Heart right ventricle (tissue), 16 donors: ENCODE measurements at regions not wholly inside any gene's neighbourhood (a gene's known extent, or its start where the extent isn't known, plus 50 kb on each side); places are given as distances from the start of the nearest gene placed in this dataset.

Experiments
- ATAC-seq, 8 donors: fragments of 200-7000 bp; cut with Tn5 transposase; one replicate each; pipeline ENCODE4 v1.9.1; 2020; ENCODE audit warnings: mild to moderate bottlenecking in 8 of 8, moderate library complexity in 8 of 8, moderate number of reproducible peaks in 1 of 8
- DNase-seq, 2 donors: peaks; one replicate each; pipeline ENCODE4 v3.0.0-alpha.2; 2020
- H3K27ac ChIP-seq, 10 donors: fragments of 200-600 bp; sonication (generic) in 2 of 10; one replicate each; pipeline versions ENCODE4 v1.5.0 to v1.8.0; 2020 to 2022; ENCODE audit warnings: mild to moderate bottlenecking in 3 of 10
- H3K27me3 ChIP-seq, 7 donors: fragments of 200-600 bp; one replicate each; pipeline ENCODE4 v1.8.0; 2021 to 2022; ENCODE audit warnings: mild to moderate bottlenecking in 2 of 7
- H3K36me3 ChIP-seq, 9 donors: fragments of 200-600 bp; sonication (generic) in 1 of 9; one replicate each; pipeline versions ENCODE4 v1.5.0 to v1.8.0; 2020 to 2022; ENCODE audit warnings: mild to moderate bottlenecking in 2 of 9
- H3K4me1 ChIP-seq, 9 donors: fragments of 200-600 bp; sonication (generic) in 1 of 9; one replicate each; pipeline versions ENCODE4 v1.5.0 to v1.8.0; 2020 to 2022; ENCODE audit warnings: mild to moderate bottlenecking in 4 of 9
- H3K4me3 ChIP-seq, 10 donors: fragments of 200-600 bp; sonication (generic) in 2 of 10; one replicate each; pipeline versions ENCODE4 v1.5.0 to v1.8.0; 2020 to 2022; ENCODE audit warnings: mild to moderate bottlenecking in 7 of 10, moderate library complexity in 2 of 10
- H3K9me3 ChIP-seq, 11 donors: fragments of 200-600 bp in 10 of 11; sonication (generic) in 2 of 11; one replicate each; pipeline versions ENCODE4 v1.5.0 to v1.8.0; 2013 to 2022; ENCODE audit warnings: mild to moderate bottlenecking in 2 of 11, control low read depth in 1 of 11, moderate library complexity in 1 of 11
- CTCF ChIP-seq, 9 donors: fragments of 200-600 bp; sonication (generic) in 2 of 9; IDR thresholded peaks; one replicate each; pipeline versions ENCODE4 v1.5.0 to v1.8.0; 2021 to 2022; ENCODE audit warnings: antibody characterized with exemption in 9 of 9, mild to moderate bottlenecking in 5 of 9, moderate library complexity in 1 of 9
- WGBS, 2 donors: extraction: QIAGEN DNeasy Blood & Tissue Kit; methylation state at CpG; one replicate each; pipeline ENCODE4 v1.1.7; 2013; ENCODE audit warnings: inconsistent platforms in 1 of 2; 5-methylcytosine and 5-hydroxymethylcytosine counted together
- intact Hi-C, 10 donors: fragments of 100-400 bp; cut with DNase I; formaldehyde crosslinking; loops; one replicate each; pipeline versions ENCODE4 v1.11.1 to v1.14.2; 2022
- donor health status: Arrhythmogenic right ventricular cardiomyopathy.
- donor health status: ischemic (EF 13 %, LVEDD 7.1; RV severe dilation, severe dysfunction).
- donor health status: healthy with polysubstance abuse.
- donor health status: DM: no; HTN: yes; CAD: no.
- donor health status: DM: no; HTN: no; CAD: no.
- donor health status: ischemic (EF 25% LVEDD 6.9; RV normal size, moderate dysfunction).
- donor health status: ischemic (EF 25% LVEDD 5.7; RV mildly dilated, moderate dysfunction).
- donor health status: healthy.
- donor health status: DM: yes; HTN: yes; CAD: no.
- donor health status: Ischemic cardiomyopathy.
- donor health status: ischemic (EF 35%, LVEDD 5.7; RV mildly dilated, moderate dysfunction).
- donor health status: nonischemic (EF 11% LVEDD 7.7; RV severe dilation, severe dysfunction).
- donor health status: DM: yes; HTN: yes; CAD: no.
- donor health status: PGD.
- donor health status: ischemic (EF 29% LVEDD 5.4; RV normal size, mild dysfunction).
- donor health status: nonischemic (EF 23%, LVEDD 6.1; RV moderate dilation, normal function).

DNA sequence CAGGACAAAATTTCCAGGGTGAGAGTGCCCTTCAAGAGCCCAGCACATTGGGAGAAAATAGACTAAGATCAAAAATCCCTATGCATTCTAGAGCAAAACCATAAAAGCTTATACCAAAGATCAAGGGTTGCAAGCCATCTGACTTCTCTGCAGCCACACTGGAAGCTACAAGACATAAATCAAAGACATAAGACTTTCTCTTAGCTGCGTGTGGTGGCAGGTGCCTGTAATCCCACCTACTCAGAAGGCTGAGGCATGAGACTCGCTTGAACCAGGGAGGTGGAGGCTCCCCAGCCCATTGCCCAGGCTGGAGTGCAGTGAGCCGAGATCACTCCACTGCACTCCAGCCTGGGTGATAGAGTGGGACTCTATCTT, 91.9 kb upstream of the NXT1 start:
- intact Hi-C loops: loop anchor here in 1 of 10 donors (10.0 kb wide), 1 partner anchor 56 kb away; no protein-coding TSS in a partner anchor
- ATAC-seq: no peak
- H3K4me1 ChIP-seq: peaks cover 17 to 46% (median 30%) of the 10 kb centered on the region in 9 donors

GRCh38 chr20:23257848-23258746, 92.5 kb upstream of the NXT1 start:
- no peaks in the 10 kb centered on the region for H3K9me3 ChIP-seq
- H3K4me3 ChIP-seq: no peak overlapping the region
- no peaks in the 10 kb centered on the region for H3K36me3 ChIP-seq
- DNase-seq (peak in 1 of 2 donors; percentile 58), ATAC-seq (peak; percentile 82 to 91 (median 90))
- no peak for TF ChIP-seq CTCF (IDR thresholded peaks at IDR 0.05)
- H3K27ac ChIP-seq: peak overlapping the region; percentile 66 to 89 (median 80)
- peaks cover 0 to 13% (median 0%) of the 10 kb centered on the region in 7 donors for H3K27me3 ChIP-seq
- intact Hi-C loops: loop anchor here in 1 of 10 donors (10.0 kb wide), 1 partner anchor 57 kb away; no protein-coding TSS in a partner anchor
- whole genome bisulfite sequencing, 2 donors: 70 to 75% methylated on average over 8 of the region's 8 CpGs
- H3K4me1 ChIP-seq: peaks cover 17 to 46% (median 30%) of the 10 kb centered on the region in 9 donors

More for the DNA sequence above, 91.9 kb upstream of the NXT1 start:
- H3K27me3 ChIP-seq: peaks cover 0 to 13% (median 0%) of the 10 kb centered on the region in 7 donors
- no peaks in the 10 kb centered on the region for H3K36me3 ChIP-seq
- H3K27ac ChIP-seq: peak overlapping the region; percentile 62 to 89 (median 80)
- 85 to 90% methylated on average over 3 of the region's 3 CpGs for WGBS, 2 donors
- peaks cover 0 to 5% (median 0%) of the 10 kb centered on the region in 11 donors for H3K9me3 ChIP-seq
- no peak overlapping the region for H3K4me3 ChIP-seq
- no peak for DNase-seq
- no peak for TF ChIP-seq CTCF (IDR thresholded peaks at IDR 0.05)

DNA sequence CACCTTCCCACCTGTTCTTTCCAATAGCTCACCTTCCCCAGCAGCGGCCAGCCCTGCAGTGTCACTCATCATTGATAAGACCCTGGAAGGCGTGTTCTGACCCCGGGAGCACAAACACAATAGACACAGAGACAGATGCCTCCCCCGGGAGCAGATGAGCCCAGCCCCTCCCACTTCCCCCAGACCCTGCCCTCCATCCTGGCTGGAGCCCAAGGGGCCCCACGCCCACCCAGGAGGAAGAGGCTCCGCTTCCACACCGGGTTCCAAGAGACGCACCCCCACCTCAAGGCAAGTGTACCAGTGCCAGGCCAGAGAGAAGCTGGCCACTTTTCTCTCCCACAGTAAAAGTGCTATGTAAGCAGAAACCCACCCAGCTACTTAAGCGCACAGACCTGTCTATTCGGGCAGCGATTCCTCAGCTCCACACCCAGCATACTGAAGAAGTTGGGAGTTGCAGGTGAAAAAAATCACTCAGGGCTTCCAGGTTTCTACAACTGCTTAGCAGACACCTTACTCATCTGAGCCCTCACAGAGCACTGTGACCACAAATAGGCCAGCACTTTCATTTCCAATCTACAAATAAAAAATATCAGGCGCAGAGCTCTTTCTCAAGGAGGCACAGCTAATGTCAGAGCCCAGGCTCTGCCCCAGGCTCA, 93.4 kb upstream of the NXT1 start:
- no peak for TF ChIP-seq CTCF (IDR thresholded peaks at IDR 0.05)
- peak in 7 of 8 donors; percentile 7 to 64 (median 33) for ATAC-seq
- intact Hi-C loops: loop anchor here in 1 of 10 donors (10.0 kb wide), 1 partner anchor 58 kb away; no protein-coding TSS in a partner anchor

More for the DNA sequence above, 93.4 kb upstream of the NXT1 start:
- Histone ChIP-seq H3K4me3 (no peak overlapping the region), H3K27me3 (peaks cover 0 to 13% (median 0%) of the 10 kb centered on the region in 7 donors), H3K4me1 (peaks cover 17 to 46% (median 30%) of the 10 kb centered on the region in 9 donors), H3K36me3 (no peaks in the 10 kb centered on the region), H3K27ac (peak overlapping the region; percentile 66 to 89 (median 80)), H3K9me3 (no peaks in the 10 kb centered on the region)
- peak in 1 of 2 donors; percentile 33 for DNase-seq
- WGBS, 2 donors: 47 to 54% methylated on average over 12 of the region's 12 CpGs
